BLaER1 (cell line): ENCODE measurements at regions not wholly inside any gene's neighbourhood (a gene's known extent, or its start where the extent isn't known, plus 50 kb on each side); places are given as distances from the start of the nearest gene placed in this dataset.
A peak's percentile ranks its signal among the peaks of the same experiment; 100 is the strongest.

ENCODE experiments used
- H3K27ac ChIP-seq: shearing (Covaris generic); formaldehyde crosslinking; 2 replicates; pipeline ENCODE4 v1.8.1; 2022
- H3K27me3 ChIP-seq: shearing (Covaris generic); formaldehyde crosslinking; 2 replicates; pipeline ENCODE4 v1.8.1; 2022
- H3K36me3 ChIP-seq: shearing (Covaris generic); formaldehyde crosslinking; 2 replicates; pipeline ENCODE4 v1.8.1; 2022
- H3K4me1 ChIP-seq: shearing (Covaris generic); formaldehyde crosslinking; 2 replicates; pipeline ENCODE4 v1.8.1; 2022
- H3K4me2 ChIP-seq: shearing (Covaris generic); formaldehyde crosslinking; 2 replicates; pipeline ENCODE4 v1.8.1; 2022
- H3K4me3 ChIP-seq: shearing (Covaris generic); formaldehyde crosslinking; 2 replicates; pipeline ENCODE4 v1.8.1; 2022
- H3K9ac ChIP-seq: shearing (Covaris generic); formaldehyde crosslinking; 2 replicates; pipeline ENCODE4 v1.8.1; 2022
- H3K9me3 ChIP-seq: shearing (Covaris generic); formaldehyde crosslinking; 2 replicates; pipeline ENCODE4 v1.8.1; 2022
- H4K20me1 ChIP-seq: shearing (Covaris generic); formaldehyde crosslinking; 2 replicates; pipeline ENCODE4 v1.8.1; 2022
- Cebpa-rat ChIP-seq: shearing (Covaris generic); IDR thresholded peaks from 2 replicates; pipeline ENCODE4 v1.8.1; 2022

- H3K4me2 ChIP-seq = no peak overlapping the region
- H3K9me3 ChIP-seq = no peaks in the 10 kb centered on the region
- no peaks in the 10 kb centered on the region for H4K20me1 ChIP-seq
- no peaks in the 10 kb centered on the region for H3K27me3 ChIP-seq
- H3K36me3 ChIP-seq = no peaks in the 10 kb centered on the region
- no peak overlapping the region for H3K9ac ChIP-seq
- H3K27ac ChIP-seq = no peak overlapping the region
- no peak overlapping the region for H3K4me3 ChIP-seq
- H3K4me1 ChIP-seq = no peaks in the 10 kb centered on the region
- no peak for TF ChIP-seq Cebpa-rat
These were observed 267.1 kb downstream of the ADGB start for GRCh38 chr6:146865756-146866379.

- Histone ChIP-seq H3K4me2 (no peak overlapping the region), H3K9me3 (no peaks in the 10 kb centered on the region), H3K36me3 (no peaks in the 10 kb centered on the region)
These were observed 268.1 kb downstream of the ADGB start for GRCh38 chr6:146866731-146867414.

GRCh38 chr6:146868671-146869209 lies 270.0 kb downstream of the ADGB start:
- Histone ChIP-seq H3K36me3 (no peaks in the 10 kb centered on the region), H3K9me3 (no peaks in the 10 kb centered on the region), H4K20me1 (no peaks in the 10 kb centered on the region), H3K4me2 (no peak overlapping the region), H3K27me3 (no peaks in the 10 kb centered on the region), H3K4me3 (no peak overlapping the region), H3K4me1 (no peaks in the 10 kb centered on the region), H3K9ac (no peak overlapping the region), H3K27ac (no peak overlapping the region)
- TF ChIP-seq Cebpa-rat = no peak

More at GRCh38 chr6:146866731-146867414, 268.1 kb downstream of the ADGB start:
- Histone ChIP-seq H3K4me1 (no peaks in the 10 kb centered on the region), H3K9ac (no peak overlapping the region), H3K4me3 (no peak overlapping the region), H3K27me3 (no peaks in the 10 kb centered on the region), H4K20me1 (no peaks in the 10 kb centered on the region), H3K27ac (no peak overlapping the region)
- TF ChIP-seq Cebpa-rat = no peak

GRCh38 chr6:146870760-146871159 lies 272.0 kb downstream of the ADGB start:
- no peak overlapping the region for H3K4me3 ChIP-seq
- H3K4me1 ChIP-seq = 0 out of 2 replicates have a peak, but pooled peaks cover under 1% of the 10 kb centered on the region
- no peaks in the 10 kb centered on the region for H3K27me3 ChIP-seq
- no peaks in the 10 kb centered on the region for H3K36me3 ChIP-seq
- TF ChIP-seq Cebpa-rat = no peak
- H4K20me1 ChIP-seq = no peaks in the 10 kb centered on the region
- H3K4me2 ChIP-seq = no peak overlapping the region
- H3K27ac ChIP-seq = no peak overlapping the region
- H3K9ac ChIP-seq = no peak overlapping the region
- no peaks in the 10 kb centered on the region for H3K9me3 ChIP-seq

- Histone ChIP-seq H3K4me3 (no peak overlapping the region), H3K4me2 (no peak overlapping the region), H4K20me1 (no peaks in the 10 kb centered on the region), H3K9ac (no peak overlapping the region), H3K27me3 (no peaks in the 10 kb centered on the region), H3K4me1 (peaks cover 11% of the 10 kb centered on the region), H3K9me3 (no peaks in the 10 kb centered on the region), H3K36me3 (no peaks in the 10 kb centered on the region), H3K27ac (no peak overlapping the region)
- TF ChIP-seq Cebpa-rat = no peak
These were observed 273.0 kb downstream of the ADGB start for GRCh38 chr6:146871611-146872425.

GRCh38 chr6:146872426-146872785 lies 273.6 kb downstream of the ADGB start:
- Histone ChIP-seq H4K20me1 (no peaks in the 10 kb centered on the region), H3K9ac (no peak overlapping the region), H3K27ac (no peak overlapping the region), H3K36me3 (no peaks in the 10 kb centered on the region), H3K27me3 (no peaks in the 10 kb centered on the region), H3K4me2 (no peak overlapping the region), H3K4me1 (peaks cover 17% of the 10 kb centered on the region), H3K4me3 (no peak overlapping the region), H3K9me3 (no peaks in the 10 kb centered on the region)
- no peak for TF ChIP-seq Cebpa-rat

- Histone ChIP-seq H3K9ac (no peak overlapping the region), H3K27ac (no peak overlapping the region), H3K4me3 (no peak overlapping the region), H3K36me3 (no peaks in the 10 kb centered on the region), H3K4me1 (peaks cover 18% of the 10 kb centered on the region), H3K4me2 (no peak overlapping the region), H3K27me3 (no peaks in the 10 kb centered on the region), H4K20me1 (no peaks in the 10 kb centered on the region), H3K9me3 (no peaks in the 10 kb centered on the region)
- TF ChIP-seq Cebpa-rat = no peak
These were observed 275.7 kb downstream of the ADGB start for GRCh38 chr6:146874278-146875018.

GRCh38 chr6:146875927-146876270 lies 277.1 kb downstream of the ADGB start:
- H3K27me3 ChIP-seq = no peaks in the 10 kb centered on the region
- peak overlapping the region; percentile 48; the same call in 1 of the 2 replicates for H3K4me2 ChIP-seq
- no peaks in the 10 kb centered on the region for H3K36me3 ChIP-seq
- no peaks in the 10 kb centered on the region for H4K20me1 ChIP-seq
- no peak overlapping the region for H3K4me3 ChIP-seq
- no peaks in the 10 kb centered on the region for H3K9me3 ChIP-seq
- peaks cover 18% of the 10 kb centered on the region for H3K4me1 ChIP-seq
- TF ChIP-seq Cebpa-rat = no peak
- H3K9ac ChIP-seq = no peak overlapping the region
- H3K27ac ChIP-seq = 0 out of 2 replicates have a peak overlapping the region, but pooled peaks have one; percentile 10
